HG02588 (cell line): ENCODE measurements at regions not wholly inside any gene's neighbourhood (a gene's known extent, or its start where the extent isn't known, plus 50 kb on each side); places are given as distances from the start of the nearest gene placed in this dataset.

Source experiments
- ATAC-seq: cut with Tn5 transposase; IDR thresholded peaks from one replicate; pipeline ENCODE4 v1.9.1; 2021; ENCODE audit warnings: mild to moderate bottlenecking, moderate library complexity; ENCODE audit not compliant: unreplicated experiment

- no peak for ATAC-seq
These were observed 87.0 kb upstream of the CXCR4 start for GRCh38 chr2:136204971-136205370.

- no peak for ATAC-seq
These were observed 77.3 kb upstream of the CXCR4 start for GRCh38 chr2:136195226-136195625.

- ATAC-seq, result no peak
These were observed 73.1 kb upstream of the CXCR4 start for GRCh38 chr2:136191041-136191440.

- ATAC-seq, result no peak
These were observed 71.4 kb upstream of the CXCR4 start for GRCh38 chr2:136189221-136189782.

GRCh38 chr2:136188086-136188485 is 70.1 kb upstream of the CXCR4 start:
- ATAC-seq, result no peak

- no peak for ATAC-seq
These were observed 68.2 kb upstream of the CXCR4 start for GRCh38 chr2:136185981-136186776.

GRCh38 chr2:136183097-136183496 is 65.1 kb upstream of the CXCR4 start:
- no peak for ATAC-seq

GRCh38 chr2:136182315-136182714 is 64.4 kb upstream of the CXCR4 start:
- no peak for ATAC-seq

GRCh38 chr2:136179602-136179975 is 61.6 kb upstream of the CXCR4 start:
- no peak for ATAC-seq

- no peak for ATAC-seq
These were observed 61.1 kb upstream of the CXCR4 start for GRCh38 chr2:136178941-136179601.

- ATAC-seq, result no peak
These were observed 57.9 kb upstream of the CXCR4 start for GRCh38 chr2:136175868-136176267.

GRCh38 chr2:136175466-136175865 is 57.5 kb upstream of the CXCR4 start:
- ATAC-seq, result no peak

- ATAC-seq, result no peak
These were observed 55.2 kb upstream of the CXCR4 start for GRCh38 chr2:136173126-136173525.

GRCh38 chr2:136171223-136171622 is 53.3 kb upstream of the CXCR4 start:
- no peak for ATAC-seq

- ATAC-seq, result no peak
These were observed 50.8 kb upstream of the CXCR4 start for GRCh38 chr2:136168720-136169119.

- no peak for ATAC-seq
These were observed 49.9 kb upstream of the CXCR4 start for GRCh38 chr2:136167721-136168475.
